BE2C (cell line): ENCODE measurements at regions not wholly inside any gene's neighbourhood (a gene's known extent, or its start where the extent isn't known, plus 50 kb on each side); places are given as distances from the start of the nearest gene placed in this dataset.

Experiments
- DNase-seq: peaks from one replicate; pipeline ENCODE4 v3.0.0-alpha.2; 2020
- H3K27me3 ChIP-seq: fragments of 250-450 bp; sonication (Bioruptor Pico); 2 replicates; pipeline ENCODE4 v1.5.1; 2020; ENCODE audit warnings: mild to moderate bottlenecking
- H3K36me3 ChIP-seq: fragments of 250-450 bp; sonication (Bioruptor Pico); 2 replicates; pipeline ENCODE4 v1.5.1; 2020; ENCODE audit warnings: mild to moderate bottlenecking
- H3K4me1 ChIP-seq: fragments of 250-450 bp; sonication (Bioruptor Pico); 2 replicates; pipeline ENCODE4 v1.5.1; 2020
- H3K4me3 ChIP-seq: 2 replicates; pipeline ENCODE4 v1.5.1; 2011; ENCODE audit warnings: low read depth, low read length
- H3K9me3 ChIP-seq: fragments of 250-450 bp; sonication (Bioruptor Pico); 2 replicates; pipeline ENCODE4 v1.5.1; 2020
- CTCF ChIP-seq: IDR thresholded peaks from 2 replicates; pipeline ENCODE4 v1.5.1; 2012; ENCODE audit warnings: mild to moderate bottlenecking, low read depth, low read length

GRCh38 chr13:82221621-82222020 is 1660.7 kb downstream of the SLITRK1 start:
- H3K9me3 ChIP-seq = no peaks in the 10 kb centered on the region
- H3K36me3 ChIP-seq = no peaks in the 10 kb centered on the region
- no peak overlapping the region for H3K4me3 ChIP-seq
- no peak for DNase-seq
- no peaks in the 10 kb centered on the region for H3K4me1 ChIP-seq
- no peaks in the 10 kb centered on the region for H3K27me3 ChIP-seq
- no peak for TF ChIP-seq CTCF

GRCh38 chr13:82220641-82221040 is 1661.6 kb downstream of the SLITRK1 start:
- no peak for TF ChIP-seq CTCF

GRCh38 chr13:82216165-82216564 is 1666.1 kb downstream of the SLITRK1 start:
- no peak for TF ChIP-seq CTCF
- Histone ChIP-seq H3K36me3 (no peaks in the 10 kb centered on the region), H3K4me1 (no peaks in the 10 kb centered on the region), H3K27me3 (no peaks in the 10 kb centered on the region), H3K4me3 (no peak overlapping the region), H3K9me3 (no peaks in the 10 kb centered on the region)
- DNase-seq = no peak

More at GRCh38 chr13:82220641-82221040, 1661.6 kb downstream of the SLITRK1 start:
- Histone ChIP-seq H3K4me1 (no peaks in the 10 kb centered on the region), H3K27me3 (no peaks in the 10 kb centered on the region), H3K4me3 (no peak overlapping the region), H3K36me3 (no peaks in the 10 kb centered on the region), H3K9me3 (no peaks in the 10 kb centered on the region)
- DNase-seq = no peak

GRCh38 chr13:82214341-82214740 is 1667.9 kb downstream of the SLITRK1 start:
- Histone ChIP-seq H3K4me3 (no peak overlapping the region), H3K9me3 (no peaks in the 10 kb centered on the region), H3K27me3 (no peaks in the 10 kb centered on the region), H3K36me3 (no peaks in the 10 kb centered on the region), H3K4me1 (no peaks in the 10 kb centered on the region)
- no peak for TF ChIP-seq CTCF
- DNase-seq = no peak

GRCh38 chr13:82206241-82206640 is 1676.0 kb downstream of the SLITRK1 start:
- DNase-seq = no peak
- Histone ChIP-seq H3K9me3 (no peaks in the 10 kb centered on the region), H3K4me3 (no peak overlapping the region), H3K27me3 (no peaks in the 10 kb centered on the region), H3K36me3 (no peaks in the 10 kb centered on the region), H3K4me1 (no peaks in the 10 kb centered on the region)
- TF ChIP-seq CTCF = no peak

GRCh38 chr13:82202398-82202797 is 1679.9 kb downstream of the SLITRK1 start:
- no peaks in the 10 kb centered on the region for H3K27me3 ChIP-seq
- TF ChIP-seq CTCF = no peak
- no peaks in the 10 kb centered on the region for H3K36me3 ChIP-seq
- no peak for DNase-seq
- H3K4me3 ChIP-seq = no peak overlapping the region
- no peaks in the 10 kb centered on the region; the same call in 1 of the 2 replicates for H3K4me1 ChIP-seq
- H3K9me3 ChIP-seq = no peaks in the 10 kb centered on the region
